B cell (primary cell): ENCODE measurements at regions not wholly inside any gene's neighbourhood (a gene's known extent, or its start where the extent isn't known, plus 50 kb on each side); places are given as distances from the start of the nearest gene placed in this dataset.

Source experiments
- CTCF ChIP-seq: fragments of 200-600 bp; IDR thresholded peaks from one replicate; pipeline ENCODE4 v1.8.0; 2022; ENCODE audit warnings: antibody characterized with exemption, mild to moderate bottlenecking
- EZH2 ChIP-seq: IDR thresholded peaks from 2 replicates; pipeline ENCODE4 v1.6.1; 2012; ENCODE audit warnings: borderline replicate concordance, low read depth, mild to moderate bottlenecking, moderate library complexity, low read length; ENCODE audit not compliant: insufficient read depth, poor library complexity, severe bottlenecking

- TF ChIP-seq CTCF (no peak), EZH2 (no peak)
Measured at GRCh38 chr5:39533749-39534148, 109.0 kb upstream of the DAB2 start.
